GM19468 (cell line): ENCODE measurements at regions not wholly inside any gene's neighbourhood (a gene's known extent, or its start where the extent isn't known, plus 50 kb on each side); places are given as distances from the start of the nearest gene placed in this dataset.

Experiments
- ATAC-seq: cut with Tn5 transposase; IDR thresholded peaks from one replicate; pipeline ENCODE4 v1.9.1; 2021; ENCODE audit warnings: mild to moderate bottlenecking, moderate library complexity, moderate number of reproducible peaks; ENCODE audit not compliant: unreplicated experiment; ENCODE audit errors: extremely low read depth

GRCh38 chr2:188096910-188097309 lies 194.8 kb upstream of the GULP1 start:
- no peak for ATAC-seq

- no peak for ATAC-seq
These were observed 188.8 kb upstream of the GULP1 start for GRCh38 chr2:188102881-188103280.

- ATAC-seq = no peak
These were observed 177.7 kb upstream of the GULP1 start for GRCh38 chr2:188114014-188114413.

- no peak for ATAC-seq
These were observed 174.0 kb upstream of the GULP1 start for GRCh38 chr2:188117706-188118105.

- no peak for ATAC-seq
These were observed 173.2 kb upstream of the GULP1 start for GRCh38 chr2:188118431-188118830.

- no peak for ATAC-seq
These were observed 172.4 kb upstream of the GULP1 start for GRCh38 chr2:188119112-188119838.

- ATAC-seq = no peak
These were observed 168.7 kb upstream of the GULP1 start for GRCh38 chr2:188122985-188123384.

- ATAC-seq = no peak
These were observed 162.0 kb upstream of the GULP1 start for GRCh38 chr2:188129677-188130076.

- ATAC-seq = no peak
These were observed 161.4 kb upstream of the GULP1 start for GRCh38 chr2:188130317-188130716.

GRCh38 chr2:188131281-188131680 lies 160.4 kb upstream of the GULP1 start:
- no peak for ATAC-seq

GRCh38 chr2:188132385-188132784 lies 159.3 kb upstream of the GULP1 start:
- ATAC-seq = no peak

- ATAC-seq = no peak
These were observed 157.4 kb upstream of the GULP1 start for GRCh38 chr2:188134241-188134640.

- ATAC-seq = no peak
These were observed 153.4 kb upstream of the GULP1 start for GRCh38 chr2:188138313-188138712.

GRCh38 chr2:188142088-188142487 lies 149.6 kb upstream of the GULP1 start:
- ATAC-seq = no peak

GRCh38 chr2:188142636-188143295 lies 148.9 kb upstream of the GULP1 start:
- ATAC-seq = no peak

- ATAC-seq = no peak
These were observed 145.8 kb upstream of the GULP1 start for GRCh38 chr2:188145885-188146284.

- ATAC-seq = no peak
These were observed 144.8 kb upstream of the GULP1 start for GRCh38 chr2:188146888-188147287.

GRCh38 chr2:188151670-188152069 lies 140.0 kb upstream of the GULP1 start:
- ATAC-seq = no peak

GRCh38 chr2:188158337-188159100 lies 133.2 kb upstream of the GULP1 start:
- no peak for ATAC-seq

- ATAC-seq = no peak
These were observed 132.2 kb upstream of the GULP1 start for GRCh38 chr2:188159484-188159883.

GRCh38 chr2:188170356-188170755 lies 121.3 kb upstream of the GULP1 start:
- ATAC-seq = no peak
